Glomerular endothelial cell (primary cell): ENCODE measurements at regions not wholly inside any gene's neighbourhood (a gene's known extent, or its start where the extent isn't known, plus 50 kb on each side); places are given as distances from the start of the nearest gene placed in this dataset.
"Not testable (repeated sequence)": the region's sequence is repeated elsewhere in the genome, so short reads cannot be mapped to it uniquely, and the experiment has no call there.

Experiments used
- DNase-seq: peaks from one replicate; pipeline ENCODE4 v3.0.0-alpha.2; 2011; ENCODE audit warnings: low read depth, low spot score; ENCODE audit errors: extremely low read depth

DNA sequence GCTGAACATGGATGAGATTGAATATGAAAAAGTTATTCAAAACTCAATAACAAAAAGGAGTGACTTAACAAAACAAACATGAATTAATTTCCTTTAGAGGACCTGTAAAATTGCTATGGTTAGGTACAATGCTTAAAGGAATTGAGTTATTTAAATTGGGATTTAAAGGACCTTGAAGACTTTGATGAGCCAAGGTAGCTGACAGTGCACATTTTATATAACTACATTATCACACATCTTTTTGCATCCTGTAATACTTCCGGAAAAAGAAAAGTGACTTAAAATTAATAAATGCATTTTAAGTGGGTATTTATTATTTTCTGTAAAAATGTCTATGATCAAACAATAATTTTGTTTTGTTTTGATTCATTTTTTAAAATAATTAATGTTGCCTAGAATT is 964.8 kb upstream of the SLIT2 start:
- no peak for DNase-seq

DNA sequence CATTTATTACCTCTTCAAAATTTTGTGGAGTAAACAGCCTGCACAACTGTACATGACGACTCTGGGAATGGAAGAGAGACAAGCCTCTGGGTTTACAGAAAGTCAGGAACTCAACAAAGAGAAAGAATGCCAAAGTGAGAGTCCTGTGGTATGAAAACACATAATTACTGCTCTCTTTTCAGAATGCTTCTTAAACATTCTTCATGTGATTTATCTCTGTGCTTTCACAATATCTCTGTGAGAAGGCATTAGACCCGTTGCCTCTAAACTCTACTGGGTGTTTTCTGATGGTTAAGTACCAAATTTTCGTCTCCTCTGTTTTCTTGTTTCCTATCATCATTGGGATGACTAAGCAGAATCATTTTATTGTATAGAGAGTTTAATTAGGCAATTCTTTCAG is 966.6 kb upstream of the SLIT2 start:
- DNase-seq, result no peak

DNA sequence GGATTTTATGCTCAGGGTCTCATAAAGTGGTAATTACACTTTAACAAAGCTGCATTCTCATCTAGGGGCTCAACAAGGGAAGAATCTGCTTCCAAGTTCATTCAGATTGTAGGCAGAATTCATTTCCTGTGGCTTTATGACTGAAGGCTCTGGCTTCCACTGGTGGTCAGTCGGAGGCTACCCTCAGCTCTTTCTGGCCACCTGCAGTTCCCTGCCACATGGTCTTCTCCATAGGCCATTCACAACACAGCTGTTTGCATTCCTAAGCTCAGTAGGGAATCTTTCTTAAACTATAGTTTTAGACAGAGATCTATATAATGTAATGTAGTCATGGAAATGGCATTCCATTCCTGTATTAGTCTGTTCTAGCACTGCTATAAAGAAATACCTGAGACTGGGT is 973.0 kb upstream of the SLIT2 start:
- DNase-seq, result no peak

DNA sequence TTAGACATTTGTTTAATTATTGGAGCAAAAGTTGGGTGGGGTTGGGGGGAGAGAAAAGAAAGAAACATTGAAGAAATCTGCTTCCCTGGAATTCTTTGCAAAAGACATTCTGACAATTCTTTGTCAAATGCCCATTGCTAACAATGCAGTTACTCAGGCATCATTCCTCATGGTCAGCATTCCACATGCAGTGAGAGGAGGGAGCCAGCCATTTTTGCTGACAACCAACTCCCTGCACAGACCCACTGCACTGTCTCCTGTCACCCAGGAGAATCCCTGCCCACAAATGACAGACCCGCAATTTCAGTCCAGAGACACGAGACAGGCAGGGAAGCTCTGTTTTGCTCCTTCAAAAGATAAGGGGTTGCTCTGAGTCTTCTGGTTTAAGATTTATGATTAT is 985.1 kb upstream of the SLIT2 start:
- DNase-seq, result no peak

DNA sequence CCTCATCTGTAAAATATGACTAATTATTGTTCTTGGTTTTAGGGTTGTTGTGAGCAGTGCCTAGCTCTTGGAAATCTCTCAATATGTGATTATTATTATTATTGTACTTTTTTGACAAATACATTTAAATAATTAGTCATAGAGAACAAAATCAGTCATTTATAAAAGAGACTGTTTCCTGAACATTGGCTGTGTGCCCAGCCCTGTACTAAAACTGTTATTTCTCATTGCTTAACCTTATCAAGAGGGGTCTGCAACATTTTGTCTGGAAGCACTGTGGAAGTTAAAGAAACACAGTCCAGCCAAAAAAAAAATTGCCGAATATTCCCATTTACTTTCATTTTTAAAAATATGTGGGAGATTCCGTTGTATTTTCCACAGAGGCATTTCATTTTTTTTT is 989.2 kb upstream of the SLIT2 start:
- no peak for DNase-seq

DNA sequence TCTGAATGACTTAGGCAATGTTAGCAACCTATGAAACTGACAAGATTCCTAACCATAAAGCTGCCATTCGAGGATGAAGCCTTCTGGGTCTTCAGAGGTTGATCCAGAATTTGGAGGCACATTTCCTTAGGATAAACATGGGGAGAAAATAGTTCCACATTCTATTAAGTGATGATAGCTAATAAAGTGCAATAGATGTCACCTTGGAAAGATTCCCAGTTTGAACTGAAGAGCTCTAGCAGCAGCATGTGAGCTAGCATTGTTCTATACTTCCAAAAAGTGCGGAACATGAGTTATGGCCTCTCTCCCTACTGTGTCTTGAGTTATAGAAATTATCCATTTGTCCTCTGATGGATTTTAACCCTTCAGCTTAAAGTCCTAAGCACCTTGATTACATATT is 991.4 kb upstream of the SLIT2 start:
- no peak for DNase-seq

DNA sequence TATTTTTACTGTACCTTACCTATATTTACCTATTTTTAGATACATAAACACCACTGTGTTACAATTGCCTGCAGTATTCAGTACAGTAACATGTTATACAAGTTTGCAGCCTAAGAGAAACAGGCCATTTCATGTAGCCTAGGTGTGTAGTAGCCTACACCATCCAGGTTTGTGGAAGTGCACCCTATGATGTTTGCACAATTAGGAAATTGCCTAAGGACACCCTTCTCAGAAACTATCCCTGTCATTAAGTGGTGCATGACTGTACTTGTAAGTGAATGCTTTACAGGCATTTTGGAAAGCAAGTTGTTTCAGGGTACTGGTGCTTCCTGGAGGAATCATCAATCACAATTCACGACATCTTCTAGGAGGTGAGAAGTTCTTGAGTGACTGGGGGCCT is 991.8 kb upstream of the SLIT2 start:
- DNase-seq, result no peak

DNA sequence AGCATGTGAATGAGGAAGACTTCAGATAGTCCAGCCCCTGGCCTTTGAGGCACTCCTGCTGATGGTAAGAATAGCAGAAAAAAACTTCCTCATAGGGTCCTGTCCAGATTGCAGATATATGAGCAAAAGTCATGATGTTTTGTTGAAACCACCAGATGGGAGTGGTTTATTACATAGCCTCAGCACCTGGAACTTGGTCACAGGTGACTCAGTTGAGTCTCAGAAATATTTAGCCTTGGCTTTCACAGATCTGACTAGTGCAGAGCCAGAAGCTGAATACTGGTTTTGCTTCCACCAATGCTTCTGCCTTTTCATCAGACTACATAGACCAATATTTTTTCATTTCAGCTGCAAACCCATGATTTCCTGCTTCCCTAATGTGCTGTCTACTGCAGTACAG is 994.9 kb upstream of the SLIT2 start:
- no peak for DNase-seq

DNA sequence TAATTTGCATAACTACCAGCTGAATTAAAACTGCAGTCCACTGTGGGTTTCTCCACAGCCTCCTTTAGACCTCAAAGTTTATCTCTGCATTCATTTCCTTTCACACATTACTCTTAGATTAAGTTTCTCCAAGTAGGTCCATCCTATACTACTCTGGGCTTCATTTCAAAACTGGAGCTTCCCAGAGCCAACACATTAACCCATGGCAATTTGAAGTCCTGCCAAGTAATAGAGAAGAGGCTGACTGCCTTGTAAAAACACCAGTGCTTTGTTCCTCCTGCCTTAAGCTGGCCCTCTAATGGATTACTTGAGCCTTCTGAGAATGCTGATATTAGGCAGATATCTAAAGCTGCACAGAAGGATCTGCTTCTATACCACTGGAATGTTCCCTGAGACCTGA is 997.2 kb upstream of the SLIT2 start:
- no peak for DNase-seq

DNA sequence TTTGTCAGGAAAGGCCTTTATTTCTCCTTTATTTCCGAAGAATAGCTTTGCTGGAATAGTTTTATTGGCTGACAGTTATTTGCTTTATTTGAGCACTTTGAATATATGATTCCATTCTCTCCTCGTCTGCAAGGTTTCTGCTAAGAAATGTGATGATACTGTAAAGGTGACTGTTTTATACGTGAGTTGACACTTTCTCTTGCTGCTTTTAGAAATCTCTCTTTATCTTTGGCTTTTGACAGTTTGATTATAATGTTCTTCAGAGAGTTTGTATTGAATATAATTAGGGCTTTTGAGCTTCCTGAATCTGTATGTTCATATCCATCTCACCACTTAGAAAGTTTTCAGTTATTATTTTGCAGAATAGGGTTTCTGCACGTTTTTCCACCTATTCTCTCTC is 1003.7 kb upstream of the SLIT2 start:
- DNase-seq, result no peak

DNA sequence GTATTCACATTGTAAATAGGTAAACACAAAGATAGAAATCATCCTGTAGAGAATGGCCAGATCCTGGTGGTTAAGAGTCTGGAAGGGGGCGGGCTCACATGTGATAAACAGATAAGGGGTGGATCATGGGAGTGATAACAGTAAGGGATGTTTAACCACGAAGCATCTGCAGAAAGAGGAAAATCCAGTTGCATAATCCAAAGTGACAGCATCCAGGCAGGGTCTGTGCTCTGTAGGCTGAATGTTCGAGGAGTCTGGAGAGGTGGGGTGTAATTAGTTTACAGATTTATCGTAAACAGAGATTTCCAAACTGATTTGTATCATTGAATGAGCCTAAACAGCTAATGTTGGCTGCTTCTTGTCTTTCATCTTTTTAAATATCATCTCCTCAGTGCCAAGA is 1009.8 kb upstream of the SLIT2 start:
- no peak for DNase-seq

DNA sequence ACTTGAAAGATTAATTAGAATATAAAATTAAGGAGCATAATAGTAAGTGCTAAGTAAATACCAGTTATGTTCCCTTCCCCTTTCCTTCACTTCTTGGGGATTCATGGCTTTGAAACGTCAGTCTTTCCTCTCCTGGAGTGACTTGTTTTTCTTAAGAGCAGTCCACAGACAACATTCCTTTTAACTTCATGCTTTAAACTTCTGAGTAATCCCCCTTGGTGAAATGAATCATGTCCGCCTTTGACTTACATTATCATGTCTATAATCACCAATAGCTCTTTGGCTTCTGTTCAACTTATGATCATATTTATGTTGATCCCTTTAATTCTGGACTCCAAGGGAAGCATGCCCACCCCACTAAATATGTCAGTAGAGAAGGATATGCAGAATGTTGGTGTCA is 1012.1 kb upstream of the SLIT2 start:
- DNase-seq, result no peak

DNA sequence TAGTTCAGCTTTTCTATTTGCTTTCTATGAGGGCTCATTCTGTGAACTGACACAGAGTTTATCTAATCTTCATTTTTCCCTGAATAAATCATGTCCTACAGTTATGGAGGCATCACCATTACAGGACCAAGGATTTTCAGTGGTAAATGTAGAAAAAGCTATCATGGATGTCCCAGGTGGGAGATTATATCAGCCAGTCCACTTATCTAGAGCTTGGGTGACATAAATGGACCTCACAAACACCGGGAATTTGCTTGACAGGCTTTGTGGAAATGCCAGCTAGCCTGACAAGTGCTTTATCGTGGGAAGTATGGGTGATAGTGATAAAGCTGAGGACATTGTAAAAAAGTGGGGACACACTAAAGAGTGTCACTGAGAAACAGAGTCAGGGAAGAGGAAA is 1015.2 kb upstream of the SLIT2 start:
- DNase-seq, result no peak

DNA sequence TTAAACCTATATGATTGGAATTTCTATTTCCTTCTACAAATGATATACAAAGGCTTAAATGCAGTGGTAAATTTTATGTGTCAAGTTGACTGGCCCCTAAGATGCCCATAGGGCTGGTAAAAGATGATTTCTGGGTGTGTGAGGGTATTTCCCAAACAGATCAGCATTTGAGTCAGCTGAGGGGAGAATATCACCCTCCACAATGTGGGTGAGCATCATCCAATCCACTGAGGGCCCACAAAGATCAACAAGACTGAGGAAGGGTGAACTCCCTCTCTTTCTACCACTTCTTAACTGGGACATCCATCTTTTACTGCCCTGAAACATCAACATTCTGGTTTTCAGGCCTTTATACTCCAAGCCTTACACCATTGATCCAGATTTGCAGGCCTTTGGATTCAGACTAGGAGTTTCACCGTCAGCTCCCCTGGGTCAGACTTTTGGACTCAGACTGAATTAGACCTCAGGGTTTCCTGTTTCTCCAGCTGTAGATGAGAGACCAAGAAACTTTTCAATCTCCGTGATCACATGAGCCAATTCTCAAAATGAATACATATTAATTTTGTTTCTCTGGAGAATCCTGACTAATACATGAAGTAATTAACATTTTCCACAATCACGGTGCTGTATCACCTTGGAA is 1020.7 kb upstream of the SLIT2 start:
- no peak for DNase-seq

DNA sequence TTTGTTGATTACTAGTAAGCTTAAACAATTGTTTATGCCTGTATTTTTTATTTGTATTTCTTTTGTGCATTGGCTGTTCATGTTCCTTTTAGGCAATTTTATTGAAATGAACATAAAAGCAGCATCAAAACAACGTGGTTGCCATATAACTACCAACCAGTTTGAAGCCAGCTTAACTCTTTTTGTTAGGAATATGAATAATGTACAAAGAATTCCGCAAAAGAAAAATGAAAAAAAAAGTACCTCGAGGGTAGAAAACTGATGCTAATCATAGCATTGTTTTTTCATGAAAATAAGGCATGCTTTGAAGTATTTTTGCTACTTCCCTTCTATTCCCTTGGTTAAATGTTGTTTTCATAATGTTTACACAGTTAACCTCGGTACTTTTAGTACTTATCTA is 1024.0 kb upstream of the SLIT2 start:
- no peak for DNase-seq

DNA sequence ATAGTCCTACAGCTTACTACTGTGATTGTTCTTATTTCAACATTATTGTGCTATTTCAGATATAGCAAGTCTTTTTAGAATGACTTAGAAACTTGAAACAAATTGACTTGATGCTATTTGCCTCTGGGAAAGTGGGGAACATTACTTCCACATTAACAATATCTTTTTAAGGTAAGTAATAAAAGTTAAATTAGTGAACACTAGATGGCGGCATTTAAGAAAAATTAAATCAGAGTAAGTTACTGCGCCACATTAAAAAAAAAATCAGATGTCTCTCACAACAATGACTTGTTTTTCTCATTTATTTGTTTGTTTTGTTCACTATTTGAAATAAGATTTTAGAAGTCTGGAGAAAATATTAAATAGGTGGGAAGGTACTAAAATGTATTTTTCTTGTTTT is 1026.9 kb upstream of the SLIT2 start:
- no peak for DNase-seq

DNA sequence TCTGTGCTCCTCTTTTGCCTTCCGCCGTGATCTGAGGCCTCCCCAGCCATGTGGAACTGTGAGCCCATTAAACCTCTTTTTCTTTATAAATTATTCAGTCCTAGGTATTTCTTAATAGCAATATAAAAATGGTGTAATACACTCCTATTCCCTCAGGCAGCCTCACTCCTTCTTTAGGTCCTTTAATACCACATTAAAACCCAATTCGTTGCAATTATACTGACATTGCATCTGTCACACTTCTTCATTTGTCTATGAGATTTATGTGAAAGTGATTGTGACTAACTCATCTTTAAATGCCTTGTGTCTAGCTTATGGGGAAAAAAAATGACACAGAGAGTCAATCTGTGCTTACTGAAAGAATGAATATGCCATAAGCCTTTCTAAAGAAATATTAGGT is 1035.2 kb upstream of the SLIT2 start:
- DNase-seq, result no peak

DNA sequence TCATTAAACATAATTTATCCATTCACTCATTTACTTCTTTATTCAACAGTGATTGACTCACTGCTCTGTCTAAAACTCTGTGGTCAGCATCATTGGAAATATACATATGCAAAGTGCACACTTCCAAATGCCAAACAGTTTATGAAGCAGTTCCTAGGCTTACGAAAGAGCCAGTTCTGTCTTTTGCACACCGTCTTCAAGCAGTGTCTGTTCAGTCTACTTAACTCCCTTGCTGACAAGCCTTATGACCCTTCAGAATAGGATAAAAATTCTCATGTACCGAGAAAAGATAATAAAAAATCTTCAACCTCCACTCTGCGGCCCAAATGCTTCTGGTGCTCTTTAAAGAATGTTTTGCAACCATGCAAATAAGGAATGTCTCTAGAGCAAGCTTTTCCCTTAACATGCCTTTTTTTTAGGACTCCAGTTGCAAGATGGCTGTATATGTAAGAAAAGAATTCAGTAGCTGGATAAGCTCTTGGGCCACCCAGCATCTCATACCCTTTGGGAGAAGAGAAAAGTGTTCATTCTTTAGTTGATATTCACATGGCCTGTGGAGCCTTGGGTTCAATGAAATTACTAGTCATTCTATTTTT is 1037.0 kb upstream of the SLIT2 start:
- no peak for DNase-seq

DNA sequence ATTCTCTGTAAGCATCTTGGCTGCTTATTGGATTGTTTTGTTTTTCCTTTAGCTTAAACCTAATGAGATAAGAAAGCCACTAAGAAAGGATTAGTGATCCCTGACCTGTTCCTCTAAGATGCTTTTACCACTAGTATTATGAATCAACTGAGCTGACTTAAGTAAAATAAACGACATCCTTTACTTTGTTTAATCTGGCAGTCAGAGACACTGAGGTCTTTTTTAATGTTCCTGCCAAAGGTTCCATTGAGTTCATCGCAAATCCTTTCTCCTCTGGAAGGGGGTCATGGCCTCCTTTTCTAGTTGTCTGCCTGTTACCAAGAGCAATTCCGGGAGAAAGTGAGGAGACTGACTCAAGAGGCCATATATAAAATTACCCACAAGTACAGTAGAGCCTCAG is 1038.3 kb upstream of the SLIT2 start:
- no peak for DNase-seq

DNA sequence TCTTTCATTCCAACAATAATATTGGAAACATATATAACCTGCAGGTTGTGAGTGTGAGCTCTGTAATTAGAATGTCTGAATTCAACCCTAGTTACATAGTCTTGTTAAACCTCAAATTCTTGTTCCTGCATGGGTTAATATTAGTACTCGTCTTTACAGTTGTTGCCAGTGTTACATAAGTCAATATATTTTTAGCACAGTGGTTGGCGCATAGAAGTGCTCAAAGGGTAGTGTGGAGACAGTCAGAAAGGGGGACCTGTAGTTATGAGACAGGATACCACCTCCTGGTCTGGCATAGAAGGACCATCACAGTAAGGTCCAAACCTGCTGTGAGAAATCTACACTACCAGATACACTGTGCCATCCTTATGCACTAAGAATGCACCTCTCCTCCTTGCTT is 1045.9 kb upstream of the SLIT2 start:
- no peak for DNase-seq

DNA sequence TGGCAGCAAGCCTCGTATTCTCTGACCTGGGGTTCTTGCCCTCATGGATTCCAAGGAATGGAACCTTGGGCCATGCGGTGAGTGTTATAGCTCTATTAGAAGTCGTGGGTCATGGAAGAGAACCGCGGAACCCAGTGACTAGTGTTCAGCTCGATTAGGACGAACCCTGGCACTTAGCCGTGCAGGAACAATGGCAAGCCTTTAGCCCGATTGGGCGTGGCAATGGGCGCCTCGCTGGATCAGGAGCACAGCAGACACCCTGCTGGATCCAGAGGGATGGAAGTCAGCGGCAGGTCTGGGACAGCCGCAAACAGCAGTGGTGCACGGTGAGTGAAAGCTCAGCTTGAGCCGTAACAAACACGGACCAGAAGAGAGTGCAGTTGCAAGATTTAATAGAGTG is 1053.9 kb upstream of the SLIT2 start:
- DNase-seq, result not testable (repeated sequence)

DNA sequence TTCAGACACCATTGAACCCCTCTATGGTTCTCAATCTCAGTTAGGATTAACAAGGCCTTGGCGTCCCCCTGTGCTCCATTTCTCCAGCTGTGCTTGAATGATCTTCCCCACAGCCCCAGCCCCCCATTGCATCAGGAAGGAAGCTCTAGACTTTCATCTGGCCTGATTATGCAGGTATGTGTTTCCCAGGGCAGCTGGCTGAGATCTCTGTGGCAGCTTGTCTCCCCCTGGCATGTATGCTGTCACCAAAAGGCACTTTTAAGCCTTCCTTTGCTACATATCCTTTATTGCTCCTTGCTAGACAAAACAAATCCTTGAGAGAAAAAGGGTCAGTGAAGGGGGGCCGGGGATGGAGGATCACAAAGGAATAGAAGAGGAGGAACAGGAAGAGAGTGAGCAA is 1056.0 kb upstream of the SLIT2 start:
- DNase-seq, result no peak

DNA sequence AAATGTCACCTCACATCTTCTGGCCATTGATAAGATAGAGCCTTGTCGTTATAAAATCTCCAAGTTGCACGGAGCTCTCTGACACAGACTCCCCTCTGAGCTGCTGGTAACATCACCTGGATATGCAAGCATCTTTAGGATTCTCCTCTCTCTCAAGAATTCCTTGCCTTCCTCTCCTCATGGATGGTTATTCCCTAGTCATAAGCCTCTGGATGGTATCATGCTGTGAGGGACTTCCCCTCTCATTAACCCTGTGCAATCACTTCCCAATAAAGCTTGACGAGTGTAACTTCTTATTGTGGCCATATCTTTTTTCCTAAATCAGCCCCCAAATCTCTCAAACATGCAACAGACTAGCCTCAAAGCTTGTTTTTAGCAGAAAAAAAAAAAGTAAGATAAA is 1057.0 kb upstream of the SLIT2 start:
- no peak for DNase-seq
